GM12892 (cell line): ENCODE measurements at regions not wholly inside any gene's neighbourhood (a gene's known extent, or its start where the extent isn't known, plus 50 kb on each side); places are given as distances from the start of the nearest gene placed in this dataset.

Experiments
- POLR2A ChIP-seq: IDR thresholded peaks from 2 replicates; pipeline ENCODE4 v1.6.1; 2011; ENCODE audit warnings: low read depth, low read length, control low read depth
- TAF1 ChIP-seq: IDR thresholded peaks from 2 replicates; pipeline ENCODE4 v1.6.1; 2011; ENCODE audit warnings: low read depth, mild to moderate bottlenecking, control low read depth, low read length, borderline replicate concordance

DNA sequence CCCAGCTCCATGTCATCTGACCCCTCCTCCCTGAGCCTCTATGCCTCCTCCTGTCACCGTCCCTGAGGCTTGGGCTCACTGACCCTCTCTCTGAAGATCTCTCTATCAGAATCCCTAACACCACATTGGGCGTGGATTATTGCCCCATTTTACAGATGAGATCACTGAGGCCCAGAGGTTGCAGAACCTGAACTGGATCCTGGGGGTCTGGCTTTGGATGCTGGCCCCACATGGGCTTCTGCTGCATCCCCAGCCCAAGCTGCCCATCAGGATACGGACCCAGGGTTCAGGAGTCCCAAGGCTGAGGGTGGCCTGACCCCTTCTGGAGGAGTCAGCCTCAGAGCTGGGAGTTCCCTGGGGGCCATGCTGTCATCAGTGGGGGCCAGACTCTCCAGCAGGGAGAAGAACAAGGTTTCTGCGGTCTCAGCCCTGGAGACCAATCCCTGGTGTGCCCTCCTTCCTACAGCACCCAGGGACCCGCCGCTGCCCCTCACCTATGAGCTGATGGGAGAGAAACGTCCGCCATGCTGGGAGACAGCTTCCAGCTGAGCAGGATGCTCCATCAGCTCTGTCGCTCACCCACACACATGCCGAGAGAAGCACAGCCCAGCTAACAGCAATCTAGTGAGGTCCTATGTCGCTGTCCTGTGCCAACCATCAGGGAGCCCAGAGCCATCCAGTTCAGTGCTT is 273.1 kb downstream of the UACA start:
- no peak for TF ChIP-seq POLR2A
- TF ChIP-seq TAF1 = no peak
